ENCODE measurements at regions not wholly inside any gene's neighbourhood (a gene's known extent, or its start where the extent isn't known, plus 50 kb on each side); places are given as distances from the start of the nearest gene placed in this dataset.

DNA sequence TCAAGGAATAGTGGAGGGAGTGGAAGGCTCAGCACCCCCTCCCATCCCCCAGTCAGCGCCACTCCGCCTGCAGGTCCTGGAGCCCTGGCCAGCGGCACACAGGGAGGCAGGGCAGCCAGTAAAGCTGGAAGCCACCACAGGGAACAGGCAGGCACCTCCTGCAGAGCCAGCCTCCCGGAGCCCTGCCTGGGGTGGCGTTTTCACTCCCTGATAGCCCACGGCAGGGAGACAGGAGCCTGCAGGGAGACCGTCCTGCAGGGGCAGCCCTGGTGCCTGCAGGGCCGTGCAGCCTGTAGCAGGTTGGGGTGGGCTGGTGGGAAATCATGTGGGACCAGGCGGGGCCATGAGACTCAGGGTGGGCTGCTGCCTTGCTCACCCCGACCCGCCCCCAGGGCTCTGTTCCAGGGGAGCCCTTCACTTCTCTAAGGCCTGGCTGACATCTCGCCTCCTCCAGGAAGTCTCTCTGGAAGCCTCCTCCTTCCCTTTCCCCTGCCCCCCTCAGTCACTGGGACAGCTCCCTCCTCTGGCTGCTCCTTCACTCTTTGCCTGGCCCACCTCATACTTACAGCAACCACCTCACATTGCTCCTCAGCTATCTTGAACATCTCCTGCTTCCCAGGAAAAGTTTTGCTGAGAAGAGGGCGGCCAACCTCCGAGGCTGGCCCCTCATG is 221.0 kb downstream of the GLI2 start:
- H3K79me2 ChIP-seq (ENCODE audit: control insufficient read depth, insufficient read depth, low read length, unreplicated experiment), result no peaks in the 10 kb centered on the region
- H3K27me3 ChIP-seq (ENCODE audit: insufficient read depth, low read length), result no peaks in the 10 kb centered on the region
- no peaks in the 10 kb centered on the region for H3K36me3 ChIP-seq (ENCODE audit: insufficient read depth, low read length)
- peaks cover 14% of the 10 kb centered on the region for H3K4me1 ChIP-seq (ENCODE audit: control insufficient read depth, insufficient read depth, low read length, unreplicated experiment)
- no peak overlapping the region for H3K4me3 ChIP-seq (ENCODE audit: low read depth, low read length)
- H2AFZ ChIP-seq (ENCODE audit: low read length, unreplicated experiment), result no peak overlapping the region
- no peak overlapping the region for H3K27ac ChIP-seq (ENCODE audit: low read depth, low read length)

DNA sequence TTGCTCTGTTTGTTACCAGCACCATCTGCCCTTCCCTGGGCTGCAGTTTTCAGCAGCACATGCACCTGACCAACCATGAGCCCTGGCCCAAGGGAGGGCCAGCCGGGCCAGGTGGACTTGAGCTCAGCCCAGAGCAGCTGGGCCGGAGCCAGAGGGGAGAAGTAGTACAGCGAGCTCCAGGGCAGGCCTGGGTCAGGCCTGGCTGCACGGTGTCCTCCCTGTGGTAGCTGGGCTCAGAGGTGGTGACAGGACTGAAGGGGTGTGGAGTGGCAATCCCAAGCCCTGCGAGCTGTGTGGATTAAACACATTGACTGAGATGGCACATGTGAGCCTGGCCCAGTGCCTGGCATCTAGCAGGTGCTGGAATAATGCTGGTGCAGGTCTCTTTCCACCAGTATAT is 222.2 kb downstream of the GLI2 start:
- Histone ChIP-seq H3K27me3 (ENCODE audit: insufficient read depth, low read length) (no peaks in the 10 kb centered on the region), H3K27ac (ENCODE audit: low read depth, low read length) (no peak overlapping the region), H3K36me3 (ENCODE audit: insufficient read depth, low read length) (no peaks in the 10 kb centered on the region), H2AFZ (ENCODE audit: low read length, unreplicated experiment) (no peak overlapping the region), H3K79me2 (ENCODE audit: control insufficient read depth, insufficient read depth, low read length, unreplicated experiment) (no peaks in the 10 kb centered on the region), H3K4me3 (ENCODE audit: low read depth, low read length) (no peak overlapping the region), H3K4me1 (ENCODE audit: control insufficient read depth, insufficient read depth, low read length, unreplicated experiment) (peaks cover 1% of the 10 kb centered on the region)

DNA sequence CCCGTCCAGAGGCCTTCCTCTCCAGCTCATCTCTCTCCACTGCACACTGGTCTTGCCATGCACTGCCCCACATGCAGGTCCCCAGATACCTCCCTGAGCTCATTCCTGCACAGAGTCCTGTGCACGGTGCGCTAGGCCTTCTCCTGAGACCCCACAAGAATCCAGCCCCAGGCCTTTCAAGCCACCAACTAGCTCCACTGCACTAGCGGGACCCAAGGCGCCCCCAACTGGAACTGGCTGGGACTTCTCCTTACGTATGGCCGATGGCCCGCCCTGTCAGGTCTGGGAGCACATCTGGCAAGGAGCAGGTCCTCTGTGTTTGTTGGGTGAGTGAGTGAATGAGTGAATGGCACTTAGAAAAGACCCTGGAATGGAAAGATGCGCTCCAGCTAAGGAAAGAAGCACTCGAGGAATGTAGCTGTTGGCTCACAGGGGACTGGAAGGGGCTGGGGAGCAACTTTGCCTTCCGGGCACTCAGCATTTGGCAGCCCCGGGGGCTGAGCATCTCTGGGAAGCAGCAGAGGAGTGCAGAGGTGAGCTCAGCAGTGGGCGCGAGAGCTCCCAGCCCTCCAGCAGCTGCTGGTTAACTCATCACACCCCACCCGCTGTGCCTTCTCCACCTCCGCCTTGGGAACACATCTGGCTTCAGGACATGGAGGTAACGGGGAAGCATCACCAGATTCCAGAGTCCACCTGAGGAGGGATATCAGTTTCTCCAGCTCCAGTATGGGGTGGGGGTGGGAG is 223.1 kb downstream of the GLI2 start:
- peaks cover 7% of the 10 kb centered on the region for H3K4me1 ChIP-seq (ENCODE audit: control insufficient read depth, insufficient read depth, low read length, unreplicated experiment)
- H3K27ac ChIP-seq (ENCODE audit: low read depth, low read length), result no peak overlapping the region
- H2AFZ ChIP-seq (ENCODE audit: low read length, unreplicated experiment), result no peak overlapping the region
- H3K79me2 ChIP-seq (ENCODE audit: control insufficient read depth, insufficient read depth, low read length, unreplicated experiment), result no peaks in the 10 kb centered on the region
- H3K36me3 ChIP-seq (ENCODE audit: insufficient read depth, low read length), result no peaks in the 10 kb centered on the region
- no peaks in the 10 kb centered on the region for H3K27me3 ChIP-seq (ENCODE audit: insufficient read depth, low read length)
- no peak overlapping the region for H3K4me3 ChIP-seq (ENCODE audit: low read depth, low read length)

DNA sequence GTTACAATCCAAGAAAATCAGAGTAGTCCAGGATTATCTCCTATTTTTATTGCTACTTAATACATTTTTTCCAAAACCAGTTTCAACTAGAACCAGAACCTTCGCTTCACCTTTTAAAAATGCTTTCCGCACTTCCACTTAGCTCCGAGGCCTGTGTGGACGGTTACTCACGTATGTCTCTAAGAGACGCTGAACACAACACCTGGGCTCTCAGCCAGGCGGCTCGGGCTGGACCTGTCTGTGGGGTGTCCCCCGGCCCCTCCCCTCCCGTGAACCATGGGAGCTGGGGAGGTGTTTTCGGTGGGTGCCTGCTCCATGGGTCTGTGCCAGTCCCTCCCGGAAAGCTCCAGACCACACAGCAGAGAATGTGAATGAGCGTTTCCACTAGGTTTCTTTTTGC is 223.8 kb downstream of the GLI2 start:
- no peak overlapping the region for H2AFZ ChIP-seq (ENCODE audit: low read length, unreplicated experiment)
- H3K27ac ChIP-seq (ENCODE audit: low read depth, low read length), result no peak overlapping the region
- H3K79me2 ChIP-seq (ENCODE audit: control insufficient read depth, insufficient read depth, low read length, unreplicated experiment), result no peaks in the 10 kb centered on the region
- H3K27me3 ChIP-seq (ENCODE audit: insufficient read depth, low read length), result no peaks in the 10 kb centered on the region
- peaks cover 12% of the 10 kb centered on the region for H3K4me1 ChIP-seq (ENCODE audit: control insufficient read depth, insufficient read depth, low read length, unreplicated experiment)
- no peaks in the 10 kb centered on the region for H3K36me3 ChIP-seq (ENCODE audit: insufficient read depth, low read length)
- no peak overlapping the region for H3K4me3 ChIP-seq (ENCODE audit: low read depth, low read length)

DNA sequence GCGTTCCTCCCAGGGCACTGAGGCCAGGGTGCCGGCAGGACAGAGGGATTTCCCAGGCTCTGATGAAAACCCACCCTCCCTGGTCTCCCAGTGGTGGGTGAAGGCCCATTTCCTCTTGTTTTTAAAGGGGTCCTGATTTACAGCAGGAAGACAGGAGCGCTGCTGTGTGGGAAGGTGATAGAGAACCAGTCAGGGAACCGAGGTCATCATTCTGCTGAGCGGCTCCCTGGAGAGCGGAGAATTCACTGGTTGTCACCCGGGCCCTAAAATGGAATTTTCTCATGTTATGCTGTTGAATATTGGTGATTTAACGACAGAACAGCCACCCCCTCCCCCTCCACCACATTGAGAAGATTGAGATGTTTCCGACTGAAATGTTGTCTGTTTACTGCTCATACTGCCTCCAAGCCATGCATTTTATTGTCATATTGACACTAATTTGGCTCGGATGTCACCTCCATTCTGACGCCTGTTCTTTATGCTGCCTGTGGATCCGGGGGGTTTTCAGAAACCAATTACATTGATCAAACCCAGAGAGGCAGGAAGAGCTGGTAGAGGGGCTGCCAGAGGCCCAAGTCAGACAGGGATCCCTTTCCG is 225.2 kb downstream of the GLI2 start:
- H3K27ac ChIP-seq (ENCODE audit: low read depth, low read length), result no peak overlapping the region
- no peaks in the 10 kb centered on the region for H3K27me3 ChIP-seq (ENCODE audit: insufficient read depth, low read length)
- H3K4me1 ChIP-seq (ENCODE audit: control insufficient read depth, insufficient read depth, low read length, unreplicated experiment), result peaks cover 12% of the 10 kb centered on the region
- no peak overlapping the region for H2AFZ ChIP-seq (ENCODE audit: low read length, unreplicated experiment)
- no peak overlapping the region for H3K4me3 ChIP-seq (ENCODE audit: low read depth, low read length)
- H3K79me2 ChIP-seq (ENCODE audit: control insufficient read depth, insufficient read depth, low read length, unreplicated experiment), result no peaks in the 10 kb centered on the region
- H3K36me3 ChIP-seq (ENCODE audit: insufficient read depth, low read length), result no peaks in the 10 kb centered on the region

DNA sequence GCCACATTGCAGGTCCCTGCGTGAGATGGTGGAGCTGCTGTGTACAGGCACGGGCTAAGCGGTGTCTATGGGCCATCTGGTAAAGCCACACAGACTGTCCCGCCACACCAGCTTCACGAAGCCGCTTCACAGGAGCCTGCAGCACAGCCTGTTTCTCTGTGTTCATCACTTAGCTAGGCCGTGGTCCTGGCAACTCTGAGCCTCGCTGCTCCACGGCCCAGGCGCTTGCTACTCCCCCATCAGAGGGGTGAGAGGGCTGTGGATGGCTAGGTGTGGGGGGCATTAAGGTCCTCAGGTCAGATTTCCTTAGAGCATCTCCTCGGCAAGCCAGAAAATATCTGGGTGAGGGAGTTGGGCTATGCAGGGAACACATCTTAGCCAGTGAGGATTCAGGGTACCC is 225.7 kb downstream of the GLI2 start:
- H3K27me3 ChIP-seq (ENCODE audit: insufficient read depth, low read length), result no peaks in the 10 kb centered on the region
- no peak overlapping the region for H2AFZ ChIP-seq (ENCODE audit: low read length, unreplicated experiment)
- H3K27ac ChIP-seq (ENCODE audit: low read depth, low read length), result no peak overlapping the region
- H3K4me1 ChIP-seq (ENCODE audit: control insufficient read depth, insufficient read depth, low read length, unreplicated experiment), result peaks cover 12% of the 10 kb centered on the region
- H3K36me3 ChIP-seq (ENCODE audit: insufficient read depth, low read length), result no peaks in the 10 kb centered on the region
- H3K79me2 ChIP-seq (ENCODE audit: control insufficient read depth, insufficient read depth, low read length, unreplicated experiment), result no peaks in the 10 kb centered on the region
- no peak overlapping the region for H3K4me3 ChIP-seq (ENCODE audit: low read depth, low read length)

DNA sequence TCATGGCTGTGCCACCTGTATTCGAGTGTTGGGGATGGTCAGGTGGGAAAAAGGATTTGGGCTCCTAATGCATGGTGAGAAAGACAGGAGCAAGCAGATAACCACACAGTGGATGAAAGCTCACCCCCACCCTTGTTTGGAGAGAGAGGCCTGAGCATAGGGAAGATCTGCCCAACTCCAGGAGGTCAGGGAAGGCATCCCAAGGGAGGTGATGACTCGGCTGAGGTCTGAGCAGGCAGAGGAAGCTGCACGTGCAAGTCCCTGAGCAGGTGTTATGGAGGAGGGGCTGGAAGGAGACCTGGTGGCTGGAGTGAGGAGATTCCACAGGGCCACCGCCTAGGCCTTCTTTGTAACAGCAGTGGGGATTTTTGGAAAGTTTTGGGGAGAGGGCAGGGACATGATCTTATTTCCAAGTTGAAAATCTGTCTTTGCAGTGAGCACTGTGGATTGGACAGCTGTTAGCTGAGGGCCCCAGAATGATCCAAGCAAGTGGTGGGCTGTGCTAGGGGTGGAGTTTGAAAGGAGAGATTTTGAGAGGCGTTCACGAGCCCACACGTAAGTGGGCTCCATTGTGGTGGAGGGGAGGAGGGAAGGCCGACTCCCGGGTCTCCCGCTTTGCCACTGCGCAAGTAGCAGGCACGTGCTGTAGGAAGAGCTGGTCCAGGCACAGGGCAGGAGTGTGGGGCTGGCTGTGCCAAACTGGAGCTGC is 228.5 kb downstream of the GLI2 start:
- Histone ChIP-seq H3K79me2 (ENCODE audit: control insufficient read depth, insufficient read depth, low read length, unreplicated experiment) (no peaks in the 10 kb centered on the region), H3K27ac (ENCODE audit: low read depth, low read length) (no peak overlapping the region), H3K36me3 (ENCODE audit: insufficient read depth, low read length) (no peaks in the 10 kb centered on the region), H3K4me1 (ENCODE audit: control insufficient read depth, insufficient read depth, low read length, unreplicated experiment) (peaks cover 12% of the 10 kb centered on the region), H3K4me3 (ENCODE audit: low read depth, low read length) (no peak overlapping the region), H3K27me3 (ENCODE audit: insufficient read depth, low read length) (no peaks in the 10 kb centered on the region), H2AFZ (ENCODE audit: low read length, unreplicated experiment) (no peak overlapping the region)

DNA sequence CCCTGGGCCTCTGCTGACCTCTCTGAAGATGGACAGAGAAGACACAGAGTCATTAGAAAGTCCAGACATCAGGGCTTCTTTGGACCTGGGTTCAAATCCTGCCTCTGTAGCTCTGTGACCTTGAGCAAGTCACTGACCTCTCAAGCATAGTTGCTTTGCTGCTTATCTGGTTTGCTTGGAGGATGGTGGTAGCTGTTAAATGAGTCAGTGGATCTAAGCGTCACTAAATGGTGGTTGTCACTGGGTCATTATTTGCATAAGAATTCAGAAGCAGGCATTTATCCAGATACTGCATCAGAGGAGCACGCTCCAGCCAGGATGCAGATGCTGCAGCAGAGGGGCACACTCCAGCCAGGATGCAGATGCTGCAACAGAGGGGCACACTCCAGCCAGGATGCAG is 229.2 kb downstream of the GLI2 start:
- Histone ChIP-seq H3K27me3 (ENCODE audit: insufficient read depth, low read length) (no peaks in the 10 kb centered on the region), H3K79me2 (ENCODE audit: control insufficient read depth, insufficient read depth, low read length, unreplicated experiment) (no peaks in the 10 kb centered on the region)

DNA sequence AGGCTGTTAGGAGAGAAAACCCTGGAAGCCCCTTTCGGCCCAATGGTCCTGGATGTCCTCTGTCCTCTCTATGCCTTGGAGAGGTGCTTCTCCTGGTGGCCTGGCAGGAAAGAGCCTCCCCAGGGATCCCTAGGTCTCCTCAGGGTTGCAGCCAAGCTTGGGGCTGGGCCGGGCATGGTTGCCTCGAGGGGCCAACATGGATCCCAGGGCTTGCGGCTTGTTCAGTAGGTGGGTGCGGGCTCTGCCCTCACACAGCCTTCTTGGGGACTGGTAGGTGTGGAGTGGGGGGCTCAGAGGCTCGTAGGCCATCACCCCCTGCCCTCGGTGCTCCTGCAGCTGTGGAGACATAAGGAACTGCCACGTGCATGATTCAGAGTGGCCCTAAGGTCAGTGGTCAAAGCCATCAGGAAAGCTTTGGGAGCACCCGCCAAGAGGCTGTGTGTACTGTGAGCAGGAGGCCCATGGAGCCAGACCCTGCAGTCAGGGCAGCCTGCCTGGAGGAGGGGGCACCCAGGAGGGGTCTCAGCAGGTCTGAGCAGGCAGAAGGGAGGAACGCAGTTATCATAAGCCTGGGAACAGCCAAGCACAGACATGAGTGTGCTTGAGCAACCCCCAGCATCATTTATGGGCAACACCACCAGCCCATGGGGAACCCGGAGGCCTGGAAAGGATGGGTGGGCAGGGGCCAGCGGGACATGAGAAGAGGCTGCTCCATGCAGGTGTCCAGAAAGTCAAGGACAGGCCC is 231.0 kb downstream of the GLI2 start:
- Histone ChIP-seq H3K4me3 (ENCODE audit: low read depth, low read length) (no peak overlapping the region), H2AFZ (ENCODE audit: low read length, unreplicated experiment) (no peak overlapping the region), H3K4me1 (ENCODE audit: control insufficient read depth, insufficient read depth, low read length, unreplicated experiment) (peaks cover 12% of the 10 kb centered on the region), H3K79me2 (ENCODE audit: control insufficient read depth, insufficient read depth, low read length, unreplicated experiment) (no peaks in the 10 kb centered on the region), H3K36me3 (ENCODE audit: insufficient read depth, low read length) (no peaks in the 10 kb centered on the region), H3K27ac (ENCODE audit: low read depth, low read length) (no peak overlapping the region), H3K27me3 (ENCODE audit: insufficient read depth, low read length) (no peaks in the 10 kb centered on the region)

More for the DNA sequence above, 229.2 kb downstream of the GLI2 start:
- H3K4me1 ChIP-seq (ENCODE audit: control insufficient read depth, insufficient read depth, low read length, unreplicated experiment), result peaks cover 12% of the 10 kb centered on the region
- no peaks in the 10 kb centered on the region for H3K36me3 ChIP-seq (ENCODE audit: insufficient read depth, low read length)
- no peak overlapping the region for H3K4me3 ChIP-seq (ENCODE audit: low read depth, low read length)
- no peak overlapping the region for H3K27ac ChIP-seq (ENCODE audit: low read depth, low read length)
- H2AFZ ChIP-seq (ENCODE audit: low read length, unreplicated experiment), result no peak overlapping the region

DNA sequence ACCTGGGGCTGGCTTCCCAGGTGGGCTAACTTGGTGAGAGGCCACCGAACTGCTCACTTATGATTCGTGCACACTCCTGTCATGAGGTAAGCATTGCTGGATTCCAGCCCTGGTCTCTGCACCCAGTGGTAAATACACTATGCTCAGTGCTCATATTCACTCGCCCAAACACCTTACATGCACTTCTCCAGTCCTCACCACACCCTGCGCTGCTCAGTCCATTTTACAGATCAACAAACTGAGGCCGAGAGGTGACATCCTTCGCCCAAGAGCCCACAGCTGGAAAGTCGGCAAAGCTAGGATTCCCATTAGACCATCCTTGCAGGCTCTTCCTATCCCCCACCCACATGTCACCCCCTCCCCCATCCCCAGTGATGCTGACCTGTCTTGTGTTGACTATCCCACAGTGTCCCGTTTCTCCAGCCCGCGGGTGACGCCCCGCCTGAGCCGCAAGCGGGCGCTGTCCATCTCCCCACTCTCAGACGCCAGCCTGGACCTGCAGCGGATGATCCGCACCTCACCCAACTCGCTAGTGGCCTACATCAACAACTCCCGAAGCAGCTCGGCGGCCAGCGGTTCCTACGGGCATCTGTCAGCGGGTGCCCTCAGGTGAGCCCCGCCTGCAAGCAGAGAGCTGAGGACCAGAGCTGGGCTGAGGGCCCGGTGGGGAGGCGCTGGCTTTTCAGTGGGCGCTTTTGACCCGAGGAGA is 232.8 kb downstream of the GLI2 start:
- no peaks in the 10 kb centered on the region for H3K27me3 ChIP-seq (ENCODE audit: insufficient read depth, low read length)
- no peak overlapping the region for H2AFZ ChIP-seq (ENCODE audit: low read length, unreplicated experiment)
- no peaks in the 10 kb centered on the region for H3K36me3 ChIP-seq (ENCODE audit: insufficient read depth, low read length)
- H3K27ac ChIP-seq (ENCODE audit: low read depth, low read length), result no peak overlapping the region
- H3K4me1 ChIP-seq (ENCODE audit: control insufficient read depth, insufficient read depth, low read length, unreplicated experiment), result peaks cover 8% of the 10 kb centered on the region
- no peaks in the 10 kb centered on the region for H3K79me2 ChIP-seq (ENCODE audit: control insufficient read depth, insufficient read depth, low read length, unreplicated experiment)
- H3K4me3 ChIP-seq (ENCODE audit: low read depth, low read length), result no peak overlapping the region

All from ACC112 (cell line).